Endothelial cell of umbilical vein (primary cell): ENCODE measurements at regions not wholly inside any gene's neighbourhood (a gene's known extent, or its start where the extent isn't known, plus 50 kb on each side); places are given as distances from the start of the nearest gene placed in this dataset.

Experiments used
- BruUV-seq: library from RNA; stranded (reverse); fragments of 400-500 nt; replicated peaks from 2 replicates; lab custom pipeline; 2021; lab: Mats Ljungman, UMichigan
- CTCF ChIA-PET: fragments of 300-600, 350-600 bp; sonication (Branson Sonifier 250); formaldehyde crosslinking; loops from one replicate; lab custom pipeline; 2021; ENCODE audit warnings: antibody characterized with exemption, inconsistent platforms; lab: Charles Lee
- POLR2A ChIA-PET: fragments of 300-600, 350-600 bp; sonication (Branson Sonifier 250); formaldehyde crosslinking; loops from one replicate; lab custom pipeline; 2021; ENCODE audit warnings: antibody characterized with exemption, inconsistent platforms; lab: Charles Lee
- DNase-seq: peaks from one replicate; pipeline ENCODE4 v3.0.0-alpha.2; 2011; ENCODE audit warnings: low read depth, low spot score
- FAIRE-seq: peaks from 2 replicates; lab custom pipeline; 2011; peaks lifted over from hg19 to GRCh38; lab: Jason Lieb, UNC
- H2AFZ ChIP-seq: 2 replicates; pipeline ENCODE4 v1.6.0; 2012; ENCODE audit warnings: low read depth, low read length, control low read depth, inconsistent platforms
- H3K27ac ChIP-seq: 2 replicates; pipeline ENCODE4 v1.5.1; 2011; ENCODE audit warnings: low read depth, mild to moderate bottlenecking, control low read depth, low read length, moderate library complexity; ENCODE audit not compliant: insufficient read depth
- H3K27me3 ChIP-seq, 2 experiments: 2 replicates each; pipeline versions ENCODE4 v1.6.0 to v1.6.1; 2011; ENCODE audit warnings: low read length in 2 of 2, mixed read lengths in 1 of 2; ENCODE audit not compliant: control insufficient read depth in 2 of 2, insufficient read depth in 2 of 2
- H3K36me3 ChIP-seq, 2 experiments: 2 replicates in 1 of 2; 3 replicates in 1 of 2; pipeline ENCODE4 v1.5.1; 2011; ENCODE audit warnings: low read length in 2 of 2, mild to moderate bottlenecking in 1 of 2, moderate library complexity in 1 of 2; ENCODE audit not compliant: control insufficient read depth in 2 of 2, insufficient read depth in 2 of 2; ENCODE audit errors: extremely low read depth in 1 of 2
- H3K4me1 ChIP-seq: 3 replicates; pipeline ENCODE4 v1.5.1; 2011; ENCODE audit warnings: mild to moderate bottlenecking, low read length; ENCODE audit not compliant: control insufficient read depth, insufficient read depth; ENCODE audit errors: extremely low read depth
- H3K4me2 ChIP-seq: 2 replicates; pipeline ENCODE4 v1.6.1; 2011; ENCODE audit warnings: low read length, control low read depth, mixed read lengths; ENCODE audit not compliant: insufficient read depth
- H3K4me3 ChIP-seq, 3 experiments: fragments of 200-600 bp in 1 of 3; sonication (generic), shearing (Covaris generic) in 1 of 3; replicated peaks in 1 of 3; 2 replicates each; pipeline ENCODE4 v1.5.1; 2011 to 2016; ENCODE audit warnings: control low read depth in 3 of 3, low read length in 3 of 3, mild to moderate bottlenecking in 2 of 3, inconsistent platforms in 1 of 3, low read depth in 1 of 3, moderate library complexity in 1 of 3; ENCODE audit not compliant: insufficient read depth in 1 of 3
- H3K79me2 ChIP-seq: 2 replicates; pipeline ENCODE4 v1.6.0; 2012; ENCODE audit warnings: low read length, inconsistent platforms; ENCODE audit not compliant: control insufficient read depth, insufficient read depth
- H3K9ac ChIP-seq: replicated peaks from 2 replicates; pipeline ENCODE3; 2011; ENCODE audit warnings: low read length, control low read depth; ENCODE audit not compliant: insufficient read depth; ENCODE audit errors: extremely low read depth
- H3K9me1 ChIP-seq: replicated peaks from 3 replicates; pipeline ENCODE4 v1.6.0; 2011; ENCODE audit warnings: mild to moderate bottlenecking, low read length; ENCODE audit not compliant: control insufficient read depth, insufficient read depth; ENCODE audit errors: extremely low read depth
- H3K9me3 ChIP-seq: replicated peaks from 2 replicates; pipeline ENCODE4 v1.5.1; 2012; ENCODE audit warnings: low read length, inconsistent platforms; ENCODE audit not compliant: control insufficient read depth, insufficient read depth
- H4K20me1 ChIP-seq: replicated peaks from 2 replicates; pipeline ENCODE3; 2011; ENCODE audit warnings: mild to moderate bottlenecking, low read length; ENCODE audit not compliant: control insufficient read depth, insufficient read depth; ENCODE audit errors: extremely low read depth
- CTCF ChIP-seq, 2 donors: IDR thresholded peaks; 1 replicate in 1 of 2; 2 replicates in 1 of 2; pipeline ENCODE4 v1.5.1; 2011; ENCODE audit warnings: low read length in 2 of 2, mild to moderate bottlenecking in 2 of 2, moderate library complexity in 2 of 2, control low read depth in 1 of 2, inconsistent platforms in 1 of 2, low read depth in 1 of 2; ENCODE audit not compliant: insufficient read depth in 1 of 2; ENCODE audit errors: extremely low read depth in 1 of 2
- EZH2 ChIP-seq: IDR thresholded peaks from 2 replicates; pipeline ENCODE4 v1.6.1; 2012; ENCODE audit warnings: borderline replicate concordance, low read depth, mild to moderate bottlenecking, moderate library complexity, low read length, inconsistent platforms; ENCODE audit not compliant: severe bottlenecking
- FOS ChIP-seq: IDR thresholded peaks from 2 replicates; pipeline ENCODE4 v1.6.1; 2011; ENCODE audit warnings: mild to moderate bottlenecking, low read length, moderate library complexity, borderline replicate concordance; ENCODE audit not compliant: insufficient read depth
- GATA2 ChIP-seq: IDR thresholded peaks from 2 replicates; pipeline ENCODE4 v1.7.0; 2011; ENCODE audit warnings: low read depth, mild to moderate bottlenecking, moderate library complexity, mixed read lengths, low read length; ENCODE audit not compliant: insufficient read length, insufficient read depth
- JUN ChIP-seq: IDR thresholded peaks from 2 replicates; pipeline ENCODE4 v1.6.1; 2011; ENCODE audit warnings: borderline replicate concordance, low read depth; ENCODE audit not compliant: insufficient read length, insufficient read depth
- MYC ChIP-seq: IDR thresholded peaks from one replicate; pipeline ENCODE4 v1.6.1; 2011; ENCODE audit warnings: mild to moderate bottlenecking, low read depth, low read length
- POLR2A ChIP-seq: IDR thresholded peaks from 2 replicates; pipeline ENCODE4 v1.6.1; 2012; ENCODE audit warnings: low read depth, mild to moderate bottlenecking, control low read depth, low read length
- POLR2AphosphoS5 ChIP-seq: IDR thresholded peaks from 2 replicates; pipeline ENCODE4 v1.6.1; 2012; ENCODE audit warnings: low read depth, mild to moderate bottlenecking, control low read depth, low read length, moderate library complexity; ENCODE audit not compliant: insufficient read depth
- dilution Hi-C: fragments of 300-500 bp; cut with MboI; formaldehyde crosslinking; loops from one replicate; pipeline ENCODE4 v1.15.0; 2019; ENCODE audit warnings: low sequenced_read_pairs; ENCODE audit not compliant: extremely low pct_ligation_motif_present
- intact Hi-C: fragments of 100-400 bp; cut with micrococcal nuclease; formaldehyde crosslinking; loops from one replicate; pipeline ENCODE4 v1.10.0; 2022
- TF ChIP-seq, protein P1 (sequence below): IDR thresholded peaks from 2 replicates; pipeline ENCODE4 v1.6.1; 2011; ENCODE audit not compliant: insufficient read depth, insufficient read length

- dilution Hi-C loops = no loop called here
- no peak overlapping the region for H3K4me2 ChIP-seq
- H3K9me3 ChIP-seq = no peaks in the 10 kb centered on the region
- no peak for DNase-seq
- H3K9me1 ChIP-seq = no peaks in the 10 kb centered on the region
- intact Hi-C loops = no loop called here
- TF ChIP-seq CTCF (IDR thresholded peaks at IDR 0.05; ENCODE audit: extremely low read depth in 1 of 2, insufficient read depth in 1 of 2, low read depth in 1 of 2, low read length in 2 of 2) (no peak), GATA2 (no peak), EZH2 (no peak), MYC (no peak), POLR2AphosphoS5 (no peak), FOS (no peak), JUN (no peak), POLR2A (no peak)
- TF ChIP-seq, protein P1, sequence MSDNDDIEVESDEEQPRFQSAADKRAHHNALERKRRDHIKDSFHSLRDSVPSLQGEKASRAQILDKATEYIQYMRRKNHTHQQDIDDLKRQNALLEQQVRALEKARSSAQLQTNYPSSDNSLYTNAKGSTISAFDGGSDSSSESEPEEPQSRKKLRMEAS = no peak
- no TSS peak for BruUV-seq
- H2AFZ ChIP-seq = no peak overlapping the region
- POLR2A ChIA-PET = interaction anchor here (0.6 kb wide), 1 partner anchor 935 kb away, joined by 4 read pairs; no protein-coding TSS in a partner anchor
- H3K79me2 ChIP-seq = no peaks in the 10 kb centered on the region
- H3K27me3 ChIP-seq = no peaks in the 10 kb centered on the region
- H3K36me3 ChIP-seq = no peaks in the 10 kb centered on the region
- FAIRE-seq = no peak
- H3K27ac ChIP-seq = no peak overlapping the region
- H4K20me1 ChIP-seq = no peaks in the 10 kb centered on the region
- no peaks in the 10 kb centered on the region for H3K4me1 ChIP-seq
- CTCF ChIA-PET = interaction anchor here (1.0 to 2.6 kb wide), 2 partner anchors 99 to 356 kb away, joined by 3 to 16 read pairs; no protein-coding TSS in a partner anchor
- no peak overlapping the region for H3K4me3 ChIP-seq
- H3K9ac ChIP-seq = no peak overlapping the region
Measured at GRCh38 chr13:94799299-94799698, 87.0 kb upstream of the SOX21 start.
